ENCODE measurements at regions not wholly inside any gene's neighbourhood (a gene's known extent, or its start where the extent isn't known, plus 50 kb on each side); places are given as distances from the start of the nearest gene placed in this dataset.

- TF ChIP-seq ZNF609 (CRISPR knock-in tag; IDR thresholded peaks at IDR 0.05; ENCODE audit: borderline replicate concordance) (no peak), HCFC1 (IDR thresholded peaks at IDR 0.05; ENCODE audit: low read depth, low read length) (no peak), ZNF761 (CRISPR knock-in tag; conservative IDR thresholded peaks at IDR 0.05) (no peak), HOMEZ (CRISPR knock-in tag; IDR thresholded peaks at IDR 0.05; ENCODE audit: low read depth) (no peak), ATF2 (CRISPR knock-in tag; IDR thresholded peaks at IDR 0.05) (no peak), ZNF382 (CRISPR knock-in tag; IDR thresholded peaks at IDR 0.05; ENCODE audit: borderline replicate concordance) (no peak), ZNF232 (CRISPR knock-in tag; IDR thresholded peaks at IDR 0.05; ENCODE audit: borderline replicate concordance) (no peak)
Observed at GRCh38 chr2:76688732-76689131, 833.4 kb downstream of the LRRTM4 start (continued).
